ENCODE measurements at regions not wholly inside any gene's neighbourhood (a gene's known extent, or its start where the extent isn't known, plus 50 kb on each side); places are given as distances from the start of the nearest gene placed in this dataset.

DNA sequence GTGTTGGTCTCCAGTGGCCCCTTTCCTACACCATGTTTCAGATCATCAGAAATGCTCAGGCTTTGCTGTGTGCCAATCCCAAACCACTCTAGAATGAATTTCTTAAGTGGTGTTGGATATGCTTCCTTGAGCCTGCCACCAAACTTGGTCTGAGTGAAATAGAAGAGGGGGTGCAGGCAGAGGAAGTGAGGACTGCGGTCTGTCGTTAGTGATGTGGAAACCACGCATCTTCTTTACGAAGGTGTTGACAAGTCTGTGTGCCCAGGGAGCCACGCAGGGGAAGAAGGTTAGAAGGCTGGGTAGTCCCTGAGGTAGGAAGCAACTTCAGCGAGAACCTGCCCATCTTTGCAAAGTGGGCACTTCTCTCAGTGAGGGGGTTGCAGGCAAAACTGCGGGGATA lies 187.4 kb upstream of the NAV2 start:
- intact Hi-C loops (cut with micrococcal nuclease; ENCODE audit: unreplicated experiment): no loop called here
- H3K36me3 ChIP-seq (ENCODE audit: insufficient read depth, low read length, poor library complexity, severe bottlenecking): no peaks in the 10 kb centered on the region
- H3K4me1 ChIP-seq (ENCODE audit: insufficient read depth, low read length, poor library complexity, severe bottlenecking): no peaks in the 10 kb centered on the region
- CTCF ChIA-PET: no interaction called here
- DNase-seq (ENCODE audit: low spot score): no peak
- no peak overlapping the region for H3K4me3 ChIP-seq (ENCODE audit: low read depth, low read length, poor library complexity, severe bottlenecking)
- no peaks in the 10 kb centered on the region for H3K9me3 ChIP-seq (ENCODE audit: low read depth, low read length, poor library complexity, severe bottlenecking)
- no peaks in the 10 kb centered on the region for H3K27me3 ChIP-seq (replicated peaks; ENCODE audit: insufficient read depth, low read depth, low read length, poor library complexity)
- POLR2A ChIA-PET (ENCODE audit: low non-redundant PET): no interaction called here
- no peak overlapping the region for H3K27ac ChIP-seq (ENCODE audit: low read depth, low read length, poor library complexity, severe bottlenecking)
- TF ChIP-seq CTCF (conservative IDR thresholded peaks at IDR 0.05; ENCODE audit: low read depth, low read length) (no peak), EZH2 (IDR thresholded peaks at IDR 0.05; ENCODE audit: borderline replicate concordance, low read depth, low read length, poor library complexity, severe bottlenecking) (no peak)
- no TSS peak for BruUV-seq (replicated peaks)

GRCh38 chr11:19524171-19524671 lies 188.4 kb upstream of the NAV2 start:
- ChIA-PET CTCF (no interaction called here), POLR2A (ENCODE audit: low non-redundant PET) (no interaction called here)
- Histone ChIP-seq H3K4me3 (ENCODE audit: low read depth, low read length, poor library complexity, severe bottlenecking) (no peak overlapping the region), H3K27me3 (replicated peaks; ENCODE audit: insufficient read depth, low read depth, low read length, poor library complexity) (no peaks in the 10 kb centered on the region), H3K27ac (ENCODE audit: low read depth, low read length, poor library complexity, severe bottlenecking) (no peak overlapping the region), H3K36me3 (ENCODE audit: insufficient read depth, low read length, poor library complexity, severe bottlenecking) (no peaks in the 10 kb centered on the region), H3K9me3 (ENCODE audit: low read depth, low read length, poor library complexity, severe bottlenecking) (no peaks in the 10 kb centered on the region), H3K4me1 (ENCODE audit: insufficient read depth, low read length, poor library complexity, severe bottlenecking) (no peaks in the 10 kb centered on the region)
- BruUV-seq (replicated peaks): no TSS peak
- TF ChIP-seq EZH2 (IDR thresholded peaks at IDR 0.05; ENCODE audit: borderline replicate concordance, low read depth, low read length, poor library complexity, severe bottlenecking) (no peak), CTCF (conservative IDR thresholded peaks at IDR 0.05; ENCODE audit: low read depth, low read length) (no peak)
- no peak for DNase-seq (ENCODE audit: low spot score)
- intact Hi-C loops (cut with micrococcal nuclease; ENCODE audit: unreplicated experiment): no loop called here

DNA sequence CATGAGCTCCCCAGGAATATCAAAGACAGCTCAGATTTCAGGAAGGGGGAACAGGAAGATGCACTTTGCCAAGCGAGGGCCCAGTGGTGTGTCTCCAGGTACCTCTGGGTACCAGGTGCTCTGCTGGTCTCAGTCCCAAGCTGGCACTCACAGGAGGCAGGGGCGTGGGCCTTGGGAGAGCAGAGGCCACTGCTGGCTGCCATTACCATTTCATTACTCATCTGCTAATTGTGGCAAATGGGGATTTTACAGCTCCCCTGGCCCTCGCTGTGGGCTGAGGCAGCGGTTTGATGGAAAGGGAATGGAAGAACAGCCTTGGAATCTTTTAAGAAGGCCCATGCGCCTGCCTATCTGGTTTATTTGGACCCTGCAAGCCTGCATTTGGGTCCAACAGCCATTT lies 192.0 kb upstream of the NAV2 start:
- ChIA-PET CTCF (no interaction called here), POLR2A (ENCODE audit: low non-redundant PET) (no interaction called here)
- no peak for DNase-seq (ENCODE audit: low spot score)
- no TSS peak for BruUV-seq (replicated peaks)
- TF ChIP-seq EZH2 (IDR thresholded peaks at IDR 0.05; ENCODE audit: borderline replicate concordance, low read depth, low read length, poor library complexity, severe bottlenecking) (no peak), CTCF (conservative IDR thresholded peaks at IDR 0.05; ENCODE audit: low read depth, low read length) (no peak)
- no peaks in the 10 kb centered on the region for H3K9me3 ChIP-seq (ENCODE audit: low read depth, low read length, poor library complexity, severe bottlenecking)
- H3K4me3 ChIP-seq (ENCODE audit: low read depth, low read length, poor library complexity, severe bottlenecking): no peak overlapping the region
- H3K4me1 ChIP-seq (ENCODE audit: insufficient read depth, low read length, poor library complexity, severe bottlenecking): no peaks in the 10 kb centered on the region
- H3K27me3 ChIP-seq (replicated peaks; ENCODE audit: insufficient read depth, low read depth, low read length, poor library complexity): no peaks in the 10 kb centered on the region
- intact Hi-C loops (cut with micrococcal nuclease; ENCODE audit: unreplicated experiment): no loop called here
- no peaks in the 10 kb centered on the region for H3K36me3 ChIP-seq (ENCODE audit: insufficient read depth, low read length, poor library complexity, severe bottlenecking)
- H3K27ac ChIP-seq (ENCODE audit: low read depth, low read length, poor library complexity, severe bottlenecking): no peak overlapping the region

Measured in A673 (cell line).